H9 (cell line): ENCODE measurements at regions not wholly inside any gene's neighbourhood (a gene's known extent, or its start where the extent isn't known, plus 50 kb on each side); places are given as distances from the start of the nearest gene placed in this dataset.

ENCODE experiments used
- DNase-seq: peaks from one replicate; pipeline ENCODE4 v3.0.0-alpha.2; 2017
- H2AFZ ChIP-seq: one replicate; pipeline ENCODE4 v1.6.1; 2013; ENCODE audit warnings: mild to moderate bottlenecking, low read length, control low read depth, moderate library complexity
- H2AK5ac ChIP-seq: 2 replicates; pipeline ENCODE4 v1.6.1; 2013; ENCODE audit warnings: low read length, control low read depth, mixed read lengths; ENCODE audit not compliant: insufficient read length
- H2BK120ac ChIP-seq: one replicate; pipeline ENCODE4 v1.6.1; 2013; ENCODE audit warnings: low read depth, mild to moderate bottlenecking, low read length, control low read depth, inconsistent platforms; ENCODE audit not compliant: poor library complexity, severe bottlenecking
- H2BK12ac ChIP-seq: 2 replicates; pipeline ENCODE4 v1.6.1; 2013; ENCODE audit warnings: low read length, control low read depth, mixed read lengths, low read depth; ENCODE audit not compliant: insufficient read length
- H2BK15ac ChIP-seq: 2 replicates; pipeline ENCODE4 v1.6.1; 2013; ENCODE audit warnings: low read depth, low read length, control low read depth
- H2BK20ac ChIP-seq: one replicate; pipeline ENCODE4 v1.6.1; 2013; ENCODE audit warnings: low read depth, mild to moderate bottlenecking, low read length, control low read depth, inconsistent platforms; ENCODE audit not compliant: poor library complexity, severe bottlenecking
- H2BK5ac ChIP-seq: 2 replicates; pipeline ENCODE4 v1.6.1; 2013; ENCODE audit warnings: low read length, control low read depth, mixed read lengths; ENCODE audit not compliant: insufficient read length
- H3K14ac ChIP-seq: 2 replicates; pipeline ENCODE4 v1.6.1; 2013; ENCODE audit warnings: low read length, control low read depth; ENCODE audit not compliant: insufficient read depth
- H3K18ac ChIP-seq: 2 replicates; pipeline ENCODE4 v1.6.1; 2013; ENCODE audit warnings: low read depth, mild to moderate bottlenecking, mixed read lengths, low read length, control low read depth; ENCODE audit not compliant: insufficient read length
- H3K23ac ChIP-seq: 2 replicates; pipeline ENCODE4 v1.6.1; 2013; ENCODE audit warnings: low read length, control low read depth, mixed read lengths, low read depth; ENCODE audit not compliant: insufficient read length
- H3K23me2 ChIP-seq: 2 replicates; pipeline ENCODE4 v1.6.1; 2013; ENCODE audit warnings: low read depth, mild to moderate bottlenecking, mixed read lengths, low read length, control low read depth; ENCODE audit not compliant: insufficient read length, poor library complexity, severe bottlenecking
- H3K27ac ChIP-seq: 2 replicates; pipeline ENCODE4 v1.5.1; 2013; ENCODE audit warnings: low read length, control low read depth, mixed read lengths, low read depth; ENCODE audit not compliant: insufficient read length
- H3K27me3 ChIP-seq: 2 replicates; pipeline ENCODE4 v1.6.1; 2013; ENCODE audit warnings: low read length, control low read depth, inconsistent platforms; ENCODE audit not compliant: insufficient read depth
- H3K4ac ChIP-seq: 2 replicates; pipeline ENCODE4 v1.6.1; 2013; ENCODE audit warnings: low read depth, mild to moderate bottlenecking, control low read depth, inconsistent platforms, low read length, moderate library complexity
- H3K4me1 ChIP-seq: 2 replicates; pipeline ENCODE4 v1.6.1; 2013; ENCODE audit warnings: low read length, control low read depth, inconsistent platforms; ENCODE audit not compliant: insufficient read depth
- H3K4me2 ChIP-seq: 2 replicates; pipeline ENCODE4 v1.6.1; 2013; ENCODE audit warnings: low read length, control low read depth, mixed read lengths; ENCODE audit not compliant: insufficient read length, insufficient read depth
- H3K56ac ChIP-seq: 2 replicates; pipeline ENCODE4 v1.6.1; 2013; ENCODE audit warnings: low read depth, mild to moderate bottlenecking, mixed read lengths, low read length, control low read depth; ENCODE audit not compliant: insufficient read length
- H3K79me1 ChIP-seq: 2 replicates; pipeline ENCODE4 v1.6.1; 2013; ENCODE audit warnings: low read depth, mild to moderate bottlenecking, moderate library complexity, low read length, control low read depth, inconsistent platforms; ENCODE audit not compliant: insufficient read depth, poor library complexity, severe bottlenecking
- H3K79me2 ChIP-seq: 2 replicates; pipeline ENCODE4 v1.6.1; 2013; ENCODE audit warnings: low read length, control low read depth, inconsistent platforms; ENCODE audit not compliant: insufficient read depth
- H3K9ac ChIP-seq: 2 replicates; pipeline ENCODE4 v1.6.1; 2013; ENCODE audit warnings: low read length, control low read depth, mixed read lengths; ENCODE audit not compliant: insufficient read length; ENCODE audit errors: extremely low read depth
- H3K9me3 ChIP-seq: one replicate; pipeline ENCODE4 v1.6.1; 2013; ENCODE audit warnings: low read depth, low read length, inconsistent platforms; ENCODE audit not compliant: control insufficient read depth
- H3T11ph ChIP-seq: one replicate; pipeline ENCODE4 v1.6.1; 2013; ENCODE audit warnings: mild to moderate bottlenecking, low read length, control low read depth, inconsistent platforms
- H4K20me1 ChIP-seq: one replicate; pipeline ENCODE4 v1.6.1; 2013; ENCODE audit not compliant: control insufficient read depth, insufficient read length, insufficient read depth
- H4K5ac ChIP-seq: 2 replicates; pipeline ENCODE4 v1.6.1; 2013; ENCODE audit warnings: low read depth, mild to moderate bottlenecking, mixed read lengths, low read length, control low read depth; ENCODE audit not compliant: insufficient read length
- H4K8ac ChIP-seq: replicated peaks from 2 replicates; pipeline ENCODE4 v1.6.1; 2013; ENCODE audit warnings: low read length, control low read depth, mixed read lengths, low read depth; ENCODE audit not compliant: insufficient read length
- H4K91ac ChIP-seq: 2 replicates; pipeline ENCODE4 v1.6.1; 2013; ENCODE audit warnings: low read depth, mild to moderate bottlenecking, moderate library complexity, mixed read lengths, low read length, control low read depth; ENCODE audit not compliant: insufficient read length
- H3K27ac Mint-ChIP-seq, 3 experiments: 2 replicates in 2 of 3; 3 replicates in 1 of 3; pipeline ENCODE4 v1.8.0; 2020 to 2021; ENCODE audit warnings: mixed read lengths in 3 of 3, mild to moderate bottlenecking in 1 of 3, moderate library complexity in 1 of 3
- H3K27me3 Mint-ChIP-seq: 2 replicates; pipeline ENCODE4 v1.8.0; 2021; ENCODE audit warnings: low read depth, mild to moderate bottlenecking, moderate library complexity, mixed read lengths
- H3K36me3 Mint-ChIP-seq, 3 experiments: 2 replicates in 2 of 3; 3 replicates in 1 of 3; pipeline ENCODE4 v1.8.0; 2020 to 2021; ENCODE audit warnings: low read depth in 3 of 3, mixed read lengths in 3 of 3; ENCODE audit not compliant: insufficient read depth in 1 of 3
- H3K4me1 Mint-ChIP-seq, 2 experiments: 2 replicates each; pipeline ENCODE4 v1.8.0; 2020; ENCODE audit warnings: mixed read lengths in 2 of 2
- H3K4me3 Mint-ChIP-seq, 2 experiments: 2 replicates in 1 of 2; 3 replicates in 1 of 2; pipeline ENCODE4 v1.8.0; 2020 to 2021; ENCODE audit warnings: mild to moderate bottlenecking in 2 of 2, mixed read lengths in 2 of 2, moderate library complexity in 1 of 2
- H3K9me3 Mint-ChIP-seq, 2 experiments: 2 replicates in 1 of 2; 3 replicates in 1 of 2; pipeline ENCODE4 v1.8.0; 2020; ENCODE audit warnings: mild to moderate bottlenecking in 2 of 2, mixed read lengths in 2 of 2, moderate library complexity in 1 of 2
- WGBS: extraction: QIAGEN DNeasy Blood & Tissue Kit; methylation state at CpG from one replicate; pipeline ENCODE4 v1.1.7; 2013; ENCODE audit warnings: missing lambda C conversion rate, low lambda C conversion rate, mixed read lengths; ENCODE audit not compliant: insufficient read length; ENCODE audit errors: extremely low coverage; 5-methylcytosine and 5-hydroxymethylcytosine counted together
- TF ChIP-seq, protein P1 (sequence below): fragments of 200-600 bp; sonication (generic); conservative IDR thresholded peaks from 3 replicates; pipeline ENCODE4 v1.8.0; 2021; ENCODE audit warnings: antibody characterized with exemption, mild to moderate bottlenecking

DNA sequence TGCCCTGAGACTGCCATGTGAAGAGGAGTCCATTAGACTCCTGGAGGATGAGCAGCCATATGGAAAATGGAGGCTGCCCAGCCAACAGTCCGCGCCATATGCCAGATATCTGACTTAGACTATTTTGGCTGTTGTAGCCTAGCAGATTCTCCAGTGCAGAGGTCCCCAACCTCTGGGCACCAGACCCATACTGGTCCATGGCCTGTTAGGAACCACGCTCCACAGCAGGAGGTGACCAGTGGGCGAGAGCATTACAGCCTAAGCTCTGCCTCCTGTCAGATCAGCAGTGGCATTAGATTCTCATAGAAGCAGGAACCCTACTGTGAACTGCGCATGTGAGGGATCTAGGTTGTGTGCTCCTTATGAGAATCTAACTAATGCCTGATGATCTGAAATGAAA lies 851.9 kb downstream of the NR2F1-AS1 start:
- Histone ChIP-seq H2AK5ac (no peak overlapping the region), H4K91ac (no peak overlapping the region), H3K9ac (no peak overlapping the region), H4K5ac (no peak overlapping the region), H3K56ac (no peak overlapping the region), H3K14ac (no peak overlapping the region), H3K79me2 (no peaks in the 10 kb centered on the region), H2BK120ac (no peak overlapping the region), H3K4ac (no peak overlapping the region), H2AFZ (no peak overlapping the region), H2BK20ac (no peak overlapping the region), H3K23ac (no peak overlapping the region), H2BK15ac (no peak overlapping the region), H3K79me1 (no peaks in the 10 kb centered on the region), H3K18ac (no peak overlapping the region), H2BK12ac (no peak overlapping the region), H4K20me1 (no peaks in the 10 kb centered on the region), H2BK5ac (no peak overlapping the region), H3K4me2 (no peak overlapping the region), H3K27me3 (no peaks in the 10 kb centered on the region), H3K4me1 (no peaks in the 10 kb centered on the region), H3T11ph (no peak overlapping the region), H3K27ac (no peak overlapping the region), H3K9me3 (no peaks in the 10 kb centered on the region), H4K8ac (no peak overlapping the region), H3K23me2 (no peaks in the 10 kb centered on the region)
- Mint-ChIP-seq H3K4me1 (no peaks in the 10 kb centered on the region), H3K36me3 (no peaks in the 10 kb centered on the region), H3K9me3 (no peaks in the 10 kb centered on the region), H3K27me3 (no peaks in the 10 kb centered on the region; the same call in 1 of the 2 replicates), H3K27ac (no peak overlapping the region), H3K4me3 (no peak overlapping the region)
- DNase-seq, result no peak
- no CpG with 5 or more reads among the region's 5 CpGs for WGBS
- TF ChIP-seq, protein P1, sequence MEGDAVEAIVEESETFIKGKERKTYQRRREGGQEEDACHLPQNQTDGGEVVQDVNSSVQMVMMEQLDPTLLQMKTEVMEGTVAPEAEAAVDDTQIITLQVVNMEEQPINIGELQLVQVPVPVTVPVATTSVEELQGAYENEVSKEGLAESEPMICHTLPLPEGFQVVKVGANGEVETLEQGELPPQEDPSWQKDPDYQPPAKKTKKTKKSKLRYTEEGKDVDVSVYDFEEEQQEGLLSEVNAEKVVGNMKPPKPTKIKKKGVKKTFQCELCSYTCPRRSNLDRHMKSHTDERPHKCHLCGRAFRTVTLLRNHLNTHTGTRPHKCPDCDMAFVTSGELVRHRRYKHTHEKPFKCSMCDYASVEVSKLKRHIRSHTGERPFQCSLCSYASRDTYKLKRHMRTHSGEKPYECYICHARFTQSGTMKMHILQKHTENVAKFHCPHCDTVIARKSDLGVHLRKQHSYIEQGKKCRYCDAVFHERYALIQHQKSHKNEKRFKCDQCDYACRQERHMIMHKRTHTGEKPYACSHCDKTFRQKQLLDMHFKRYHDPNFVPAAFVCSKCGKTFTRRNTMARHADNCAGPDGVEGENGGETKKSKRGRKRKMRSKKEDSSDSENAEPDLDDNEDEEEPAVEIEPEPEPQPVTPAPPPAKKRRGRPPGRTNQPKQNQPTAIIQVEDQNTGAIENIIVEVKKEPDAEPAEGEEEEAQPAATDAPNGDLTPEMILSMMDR, result no peak
